ENCODE measurements at regions not wholly inside any gene's neighbourhood (a gene's known extent, or its start where the extent isn't known, plus 50 kb on each side); places are given as distances from the start of the nearest gene placed in this dataset.

GRCh38 chr9:107635101-107635802 lies 145.7 kb upstream of the KLF4 start:
- TF ChIP-seq, protein P1, sequence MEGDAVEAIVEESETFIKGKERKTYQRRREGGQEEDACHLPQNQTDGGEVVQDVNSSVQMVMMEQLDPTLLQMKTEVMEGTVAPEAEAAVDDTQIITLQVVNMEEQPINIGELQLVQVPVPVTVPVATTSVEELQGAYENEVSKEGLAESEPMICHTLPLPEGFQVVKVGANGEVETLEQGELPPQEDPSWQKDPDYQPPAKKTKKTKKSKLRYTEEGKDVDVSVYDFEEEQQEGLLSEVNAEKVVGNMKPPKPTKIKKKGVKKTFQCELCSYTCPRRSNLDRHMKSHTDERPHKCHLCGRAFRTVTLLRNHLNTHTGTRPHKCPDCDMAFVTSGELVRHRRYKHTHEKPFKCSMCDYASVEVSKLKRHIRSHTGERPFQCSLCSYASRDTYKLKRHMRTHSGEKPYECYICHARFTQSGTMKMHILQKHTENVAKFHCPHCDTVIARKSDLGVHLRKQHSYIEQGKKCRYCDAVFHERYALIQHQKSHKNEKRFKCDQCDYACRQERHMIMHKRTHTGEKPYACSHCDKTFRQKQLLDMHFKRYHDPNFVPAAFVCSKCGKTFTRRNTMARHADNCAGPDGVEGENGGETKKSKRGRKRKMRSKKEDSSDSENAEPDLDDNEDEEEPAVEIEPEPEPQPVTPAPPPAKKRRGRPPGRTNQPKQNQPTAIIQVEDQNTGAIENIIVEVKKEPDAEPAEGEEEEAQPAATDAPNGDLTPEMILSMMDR (conservative IDR thresholded peaks at IDR 0.05), result no peak
- DNase-seq (ENCODE audit: low read depth, low spot score), result no peak
- Mint-ChIP-seq H3K9me3 (no peaks in the 10 kb centered on the region), H3K4me3 (peak overlapping the region; percentile 44), H3K4me1 (peaks cover 60% of the 10 kb centered on the region), H3K27ac (ENCODE audit: unreplicated experiment) (peak overlapping the region; percentile 68), H3K36me3 (ENCODE audit: low read depth) (no peaks in the 10 kb centered on the region), H3K27me3 (ENCODE audit: low read depth) (peaks cover 18% of the 10 kb centered on the region)

- no peak for DNase-seq (ENCODE audit: low read depth, low spot score)
- Mint-ChIP-seq H3K9me3 (no peaks in the 10 kb centered on the region), H3K4me1 (peaks cover 47% of the 10 kb centered on the region), H3K4me3 (no peak overlapping the region), H3K36me3 (ENCODE audit: low read depth) (no peaks in the 10 kb centered on the region), H3K27ac (ENCODE audit: unreplicated experiment) (peak overlapping the region; percentile 7), H3K27me3 (ENCODE audit: low read depth) (peaks cover 8% of the 10 kb centered on the region)
- TF ChIP-seq, protein P1 (conservative IDR thresholded peaks at IDR 0.05), result no peak
Measured at GRCh38 chr9:107633406-107633805, 143.8 kb upstream of the KLF4 start.

GRCh38 chr9:107632661-107633060 lies 143.1 kb upstream of the KLF4 start:
- Mint-ChIP-seq H3K9me3 (no peaks in the 10 kb centered on the region), H3K4me3 (no peak overlapping the region), H3K4me1 (peaks cover 43% of the 10 kb centered on the region), H3K27ac (ENCODE audit: unreplicated experiment) (no peak overlapping the region), H3K27me3 (ENCODE audit: low read depth) (peaks cover 8% of the 10 kb centered on the region), H3K36me3 (ENCODE audit: low read depth) (no peaks in the 10 kb centered on the region)
- no peak for DNase-seq (ENCODE audit: low read depth, low spot score)
- TF ChIP-seq, protein P1 (conservative IDR thresholded peaks at IDR 0.05), result no peak

DNA sequence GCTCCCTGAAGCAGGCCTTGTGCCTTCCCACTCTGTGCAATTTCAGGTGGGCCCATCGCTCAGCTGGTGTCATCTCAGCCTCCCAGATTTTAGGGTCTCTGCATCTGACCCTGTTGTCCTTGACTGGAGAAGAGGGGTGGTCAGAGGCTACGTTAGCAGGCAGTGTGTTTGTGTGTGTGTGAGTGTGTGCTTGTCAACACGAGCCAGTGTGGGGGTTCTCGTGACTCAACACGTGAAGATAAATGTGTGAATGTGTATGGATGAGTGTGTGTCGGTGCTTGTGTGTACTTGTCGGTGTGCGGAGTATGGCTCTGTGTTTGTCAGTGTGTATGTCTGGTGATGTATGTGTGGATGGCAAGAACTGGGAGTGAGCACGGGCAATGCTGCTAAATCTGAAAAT lies 142.6 kb upstream of the KLF4 start:
- Mint-ChIP-seq H3K9me3 (no peaks in the 10 kb centered on the region), H3K27ac (ENCODE audit: unreplicated experiment) (no peak overlapping the region), H3K27me3 (ENCODE audit: low read depth) (peaks cover 8% of the 10 kb centered on the region), H3K4me1 (peaks cover 43% of the 10 kb centered on the region), H3K36me3 (ENCODE audit: low read depth) (no peaks in the 10 kb centered on the region), H3K4me3 (no peak overlapping the region)
- DNase-seq (ENCODE audit: low read depth, low spot score), result no peak
- TF ChIP-seq, protein P1 (conservative IDR thresholded peaks at IDR 0.05), result no peak

- DNase-seq (ENCODE audit: low read depth, low spot score), result no peak
- H3K27ac Mint-ChIP-seq (ENCODE audit: unreplicated experiment), result no peak overlapping the region
- no peaks in the 10 kb centered on the region for H3K9me3 Mint-ChIP-seq
- H3K4me1 Mint-ChIP-seq, result peaks cover 40% of the 10 kb centered on the region
- H3K36me3 Mint-ChIP-seq (ENCODE audit: low read depth), result no peaks in the 10 kb centered on the region
- TF ChIP-seq, protein P1 (conservative IDR thresholded peaks at IDR 0.05), result no peak
- H3K4me3 Mint-ChIP-seq, result no peak overlapping the region
- peaks cover 6% of the 10 kb centered on the region for H3K27me3 Mint-ChIP-seq (ENCODE audit: low read depth)
Measured at GRCh38 chr9:107631788-107632187, 142.2 kb upstream of the KLF4 start.

All from neural crest cell (in vitro differentiated cells).